ENCODE measurements at regions not wholly inside any gene's neighbourhood (a gene's known extent, or its start where the extent isn't known, plus 50 kb on each side); places are given as distances from the start of the nearest gene placed in this dataset.

DNA sequence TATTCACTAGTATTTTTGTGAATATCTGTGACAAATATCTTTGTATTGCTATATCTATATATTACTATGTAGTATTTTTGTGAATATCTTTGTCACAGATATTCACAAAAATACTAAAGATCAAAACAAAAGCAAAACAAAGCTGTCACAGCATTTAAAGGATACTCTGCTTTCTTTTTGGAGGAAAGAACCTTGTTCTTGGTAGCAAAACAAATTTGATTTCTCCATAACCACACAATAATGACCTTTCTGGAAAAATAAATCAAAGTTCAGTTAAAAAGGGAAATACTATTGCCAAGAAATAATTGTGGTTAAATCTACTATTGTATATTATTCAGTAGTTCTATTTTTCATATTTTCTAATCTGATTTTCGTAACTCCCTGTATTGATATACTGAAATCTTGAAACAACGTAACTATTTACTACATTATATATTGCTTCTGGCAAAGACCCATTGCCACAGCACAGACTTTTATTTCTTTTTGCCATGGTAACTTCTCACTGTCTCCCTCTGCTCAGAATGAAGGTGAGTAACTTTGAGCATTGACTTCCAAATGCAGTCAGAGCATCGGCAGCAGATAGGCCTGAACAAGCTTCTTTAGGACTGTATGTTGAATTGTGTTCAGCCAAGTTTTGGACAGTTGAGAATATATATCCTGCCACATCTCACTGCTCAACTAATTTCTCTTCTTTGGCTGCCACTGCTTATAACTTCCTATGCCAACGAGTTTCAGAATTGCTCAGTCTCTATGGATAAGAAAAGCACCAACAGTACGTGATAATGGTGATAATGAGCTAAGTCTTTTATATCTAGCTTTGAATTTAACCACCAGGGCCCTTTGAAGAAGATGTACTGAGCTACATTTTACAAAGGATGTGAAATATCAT lies 1097.2 kb upstream of the GJE1 start:
- no peak for DNase-seq

DNA sequence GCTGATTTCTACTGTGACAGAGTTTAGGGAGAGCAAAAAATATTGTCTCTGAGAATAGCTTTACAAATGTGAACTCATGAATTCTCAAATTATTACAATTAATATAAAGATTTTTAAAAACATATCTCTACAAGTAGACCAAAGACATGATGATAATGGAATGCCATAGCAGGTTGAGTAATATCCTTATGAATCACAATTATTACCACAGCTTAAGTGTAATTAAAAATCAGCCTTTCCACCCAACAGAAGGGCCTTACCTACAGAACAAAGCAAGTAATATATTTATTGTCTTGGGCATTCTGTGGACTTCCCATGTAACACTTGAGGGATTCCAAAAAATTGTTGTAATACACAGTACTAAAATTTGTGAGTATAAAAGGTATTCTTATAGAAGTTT lies 1099.6 kb upstream of the GJE1 start:
- no peak for DNase-seq

DNA sequence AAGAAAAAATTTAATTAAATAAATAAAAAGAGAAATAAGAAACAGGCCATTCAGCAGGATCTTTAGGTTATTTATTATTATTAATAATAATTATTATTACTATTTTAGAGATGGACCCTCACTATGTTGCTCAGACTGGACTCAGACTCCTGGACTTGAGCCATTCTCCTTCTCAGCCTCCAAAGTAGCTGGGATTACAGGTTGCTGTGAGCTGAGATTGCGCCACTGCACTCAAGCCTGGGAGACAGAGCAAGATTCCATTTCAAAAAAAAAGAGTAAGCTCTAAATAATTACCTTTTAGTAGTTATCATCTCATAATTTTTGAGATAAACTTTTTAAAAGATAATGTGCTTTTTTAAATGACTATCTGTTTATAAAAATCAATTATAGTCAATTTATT lies 1102.8 kb upstream of the GJE1 start:
- DNase-seq: no peak

DNA sequence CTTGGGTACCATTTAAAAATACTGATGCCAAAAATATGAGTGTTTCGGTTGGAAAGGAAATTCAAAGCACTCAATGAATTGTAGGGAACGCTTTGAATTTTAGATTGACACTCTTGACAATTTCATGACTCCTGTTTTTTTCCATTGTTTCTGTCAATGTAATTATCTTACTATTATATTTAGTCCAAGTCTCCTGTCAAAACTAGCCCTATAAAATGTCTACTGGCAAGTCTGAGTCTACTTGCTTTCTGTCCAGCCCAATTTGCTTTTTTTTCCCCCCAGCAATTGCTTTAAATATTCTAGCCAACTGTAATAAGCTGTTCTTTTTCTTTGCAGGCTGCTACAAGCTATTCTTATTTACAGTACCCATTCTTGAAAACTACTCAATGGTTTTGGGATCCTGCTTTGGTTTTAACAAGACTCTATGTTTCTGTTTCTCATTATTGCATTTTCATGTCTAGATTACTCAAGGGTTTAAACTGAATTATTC lies 1103.9 kb upstream of the GJE1 start:
- DNase-seq: no peak

DNA sequence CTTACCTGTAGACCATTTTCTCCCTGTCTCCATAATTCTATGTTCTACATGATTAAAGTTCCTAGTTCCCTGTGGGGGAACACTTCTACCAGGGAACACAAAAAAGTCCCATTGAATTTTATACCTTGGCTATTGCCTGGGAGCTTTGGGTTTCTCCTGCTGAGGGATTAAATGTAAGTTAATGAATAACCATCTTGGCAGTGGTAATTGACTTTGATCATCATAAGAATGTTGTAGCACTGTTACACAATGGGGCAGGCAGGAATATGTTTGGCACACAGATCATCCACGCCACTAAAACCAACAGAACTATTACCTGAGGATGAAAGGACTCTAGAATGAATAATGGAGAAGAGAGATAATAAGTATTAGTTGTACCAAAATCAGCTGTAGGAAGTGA lies 1106.2 kb upstream of the GJE1 start:
- no peak for DNase-seq

DNA sequence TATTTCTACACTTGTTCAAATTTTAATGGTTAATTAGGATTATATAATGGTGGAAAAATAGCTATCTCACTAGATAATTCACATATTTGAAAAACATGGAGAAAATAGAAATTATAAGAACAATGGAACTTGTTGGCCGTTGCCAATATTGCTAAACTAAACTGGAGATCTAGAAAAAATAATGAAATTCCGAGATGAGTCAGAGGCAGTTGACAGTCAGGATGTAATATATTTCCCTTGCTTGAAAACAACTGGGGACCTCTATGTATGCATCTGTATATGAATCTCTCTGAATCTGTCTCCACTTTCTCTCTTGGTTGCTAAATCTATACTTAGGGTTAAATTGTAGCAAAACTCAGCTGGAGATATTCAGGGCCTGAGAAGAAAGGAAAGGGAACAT lies 1108.2 kb upstream of the GJE1 start:
- no peak for DNase-seq

DNA sequence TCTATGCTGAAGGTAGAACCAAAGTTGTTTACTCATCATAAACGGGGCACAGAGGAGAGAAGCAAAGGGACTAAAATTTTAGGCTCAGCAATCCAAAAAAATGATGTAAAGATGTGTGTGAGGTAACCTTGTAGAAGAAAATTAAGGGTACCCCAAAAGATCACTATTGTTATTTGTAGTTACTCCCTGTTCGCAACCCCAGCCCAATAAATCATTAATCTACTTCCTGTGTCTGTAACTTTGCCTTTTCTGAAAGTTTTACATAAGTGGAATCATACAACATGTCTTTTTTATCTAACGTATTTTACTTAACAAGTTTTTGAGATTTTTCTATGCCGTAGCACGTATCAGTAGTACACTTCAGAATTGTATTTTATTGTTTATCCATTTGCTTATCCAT lies 1114.8 kb upstream of the GJE1 start:
- DNase-seq: no peak

DNA sequence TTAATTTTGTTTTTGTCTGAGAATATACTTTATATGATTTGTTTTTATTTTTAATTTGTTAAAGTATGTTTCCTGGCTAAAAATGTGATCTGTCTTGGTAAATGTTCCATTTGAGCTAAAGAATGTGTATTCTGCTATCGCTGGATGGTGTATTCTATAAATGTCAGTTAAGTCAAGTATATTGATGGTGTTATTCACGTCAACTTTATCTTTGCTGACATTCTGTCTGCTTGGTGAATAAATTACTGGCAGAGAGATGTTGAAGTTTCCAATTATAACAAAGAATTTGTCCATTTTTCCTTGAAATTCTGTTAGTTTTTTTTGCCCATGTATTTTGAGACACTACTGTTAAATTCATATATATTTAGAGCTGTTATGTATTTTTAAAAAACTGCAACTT lies 1131.8 kb upstream of the GJE1 start:
- DNase-seq: no peak

DNA sequence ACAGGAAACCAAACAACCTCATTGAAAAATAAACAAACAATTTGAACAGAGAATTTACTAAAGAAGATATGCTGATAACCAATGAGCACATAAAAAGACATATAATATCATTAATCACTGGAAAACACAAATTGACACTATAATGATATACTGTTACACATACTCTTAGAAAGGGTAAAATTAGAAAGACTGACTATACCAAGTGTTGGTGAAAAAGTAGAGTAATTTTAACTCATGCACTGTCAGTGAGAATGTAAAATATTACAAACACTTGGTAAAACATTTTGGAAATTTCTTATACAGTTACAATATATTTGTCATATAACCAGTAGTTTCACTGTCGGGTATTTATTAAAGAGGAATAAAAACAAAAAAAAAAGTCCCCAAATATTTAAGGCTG lies 1139.2 kb upstream of the GJE1 start:
- DNase-seq: no peak

DNA sequence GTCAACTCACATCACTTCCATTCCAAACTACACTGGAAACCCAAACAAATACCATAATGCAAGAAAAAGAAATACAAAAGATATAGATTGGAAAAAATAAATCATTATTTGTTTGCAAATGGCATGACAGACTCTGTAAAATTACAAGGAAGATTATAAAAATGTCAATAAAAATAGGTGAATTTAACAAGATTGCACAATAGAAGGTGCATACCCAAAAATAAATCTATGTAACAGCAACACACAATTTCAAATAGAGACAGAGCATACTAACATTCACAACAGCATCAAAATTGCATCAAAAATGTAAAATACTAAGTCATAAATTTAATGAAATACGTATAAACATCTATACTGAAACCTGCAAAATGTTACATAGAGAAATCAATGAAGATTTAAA lies 1140.0 kb upstream of the GJE1 start:
- DNase-seq: no peak

DNA sequence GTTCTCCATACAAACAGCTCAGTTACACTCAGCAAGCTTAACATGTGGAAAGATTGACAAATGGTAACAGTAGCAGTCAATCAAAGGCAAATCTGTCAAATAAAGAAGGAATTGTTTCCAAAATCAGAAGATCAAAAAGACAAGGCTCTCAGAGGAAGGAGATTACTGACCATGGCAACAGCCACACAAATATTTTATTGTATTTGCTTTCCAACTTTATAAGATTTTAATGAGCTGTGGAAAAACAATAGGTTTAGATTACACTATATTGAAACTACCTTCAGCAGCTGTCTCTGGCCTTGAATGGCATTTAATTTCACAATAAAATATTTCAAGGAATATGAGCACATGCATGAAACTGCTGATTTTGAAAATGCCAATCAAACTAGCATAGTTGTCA lies 1143.9 kb upstream of the GJE1 start:
- no peak for DNase-seq

DNA sequence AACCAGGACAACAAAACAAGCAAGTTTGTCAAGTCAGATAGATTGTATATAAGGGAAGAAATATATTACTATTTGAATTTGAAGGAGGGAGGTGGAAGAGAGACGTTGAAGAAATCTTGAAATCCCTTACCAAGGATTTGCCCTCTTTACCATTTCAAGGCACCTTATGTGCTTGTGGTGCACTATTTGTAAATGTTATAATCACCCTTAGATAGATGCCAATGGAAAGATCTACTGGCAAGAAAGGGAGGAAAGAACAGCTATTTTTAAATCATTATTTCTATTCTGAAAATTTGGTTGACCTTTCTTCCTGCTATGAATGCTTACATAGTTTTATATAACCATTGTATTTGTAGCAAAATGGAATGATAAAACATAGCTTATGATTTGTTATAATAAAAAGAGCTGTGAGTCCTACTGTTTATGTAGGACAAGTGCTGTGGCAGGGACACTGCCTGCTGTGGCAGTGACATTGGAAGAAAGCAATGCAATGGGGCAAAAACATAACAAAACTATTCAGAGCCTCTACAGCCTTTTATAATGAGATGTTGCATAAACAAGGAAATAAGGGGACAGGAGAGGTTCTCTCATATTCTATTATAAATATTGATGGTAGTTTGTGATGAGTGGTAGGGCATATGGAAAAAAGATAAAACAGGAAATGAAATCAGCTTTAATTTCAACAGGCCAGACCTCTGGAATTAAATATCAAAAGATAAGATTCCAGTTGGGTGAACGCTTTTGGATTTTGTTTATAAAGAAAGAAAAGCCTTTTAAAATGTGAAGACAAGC lies 1145.2 kb upstream of the GJE1 start:
- no peak for DNase-seq

DNA sequence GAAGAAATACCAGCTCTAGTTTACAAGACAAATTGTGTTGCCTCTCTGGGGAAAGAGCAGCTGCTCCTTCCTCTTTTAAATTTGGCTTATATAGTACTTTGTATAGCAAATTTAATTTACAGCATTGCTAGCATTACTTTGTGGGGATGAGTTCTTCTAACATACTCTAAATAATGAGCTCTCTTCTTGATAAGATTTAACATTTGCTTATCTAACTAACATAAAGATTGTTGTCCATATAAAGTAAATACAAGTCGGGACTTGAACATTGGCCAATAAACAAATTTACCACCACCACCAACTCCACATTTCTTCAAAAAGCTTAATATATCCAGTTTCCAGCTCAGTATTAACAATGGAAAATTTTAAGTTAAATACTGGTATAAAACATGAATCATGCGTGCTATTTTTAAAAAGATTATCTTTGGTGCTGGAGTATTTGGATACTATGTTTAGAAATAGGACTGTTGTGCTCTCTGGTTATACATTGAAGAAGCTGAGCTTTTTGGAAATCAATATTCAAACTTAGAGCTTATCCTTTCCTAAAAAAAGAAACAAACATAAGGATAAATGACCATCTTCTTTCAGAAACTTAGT lies 1146.9 kb upstream of the GJE1 start:
- no peak for DNase-seq

DNA sequence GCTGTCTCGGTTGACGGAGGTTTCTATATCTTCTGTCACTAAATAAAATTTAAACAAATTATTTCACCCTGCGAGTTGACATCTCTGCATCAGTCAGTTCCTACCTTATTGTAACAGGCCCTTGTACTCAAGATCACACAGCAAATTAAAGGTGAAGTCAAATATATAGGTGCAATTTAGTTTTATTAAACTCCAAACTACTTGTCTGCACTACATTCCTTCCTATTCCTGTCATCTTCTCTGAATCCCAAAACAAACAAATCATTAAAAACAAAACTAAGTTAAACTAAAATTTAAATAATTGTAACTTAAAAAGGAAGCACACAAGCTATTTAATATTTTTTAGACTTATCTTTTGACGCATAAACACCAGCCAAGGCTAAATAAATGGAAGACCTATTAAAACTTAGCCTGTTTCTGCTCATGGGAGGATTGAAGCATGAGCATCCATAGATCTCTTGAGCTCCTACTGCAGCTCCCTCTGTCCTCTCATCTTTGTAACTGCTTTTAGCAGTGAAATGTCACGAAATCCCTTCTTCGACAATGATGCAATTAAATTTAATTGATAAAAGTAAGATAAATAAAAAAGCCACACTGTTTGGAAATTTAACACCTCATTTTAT lies 1152.3 kb upstream of the GJE1 start:
- no peak for DNase-seq

DNA sequence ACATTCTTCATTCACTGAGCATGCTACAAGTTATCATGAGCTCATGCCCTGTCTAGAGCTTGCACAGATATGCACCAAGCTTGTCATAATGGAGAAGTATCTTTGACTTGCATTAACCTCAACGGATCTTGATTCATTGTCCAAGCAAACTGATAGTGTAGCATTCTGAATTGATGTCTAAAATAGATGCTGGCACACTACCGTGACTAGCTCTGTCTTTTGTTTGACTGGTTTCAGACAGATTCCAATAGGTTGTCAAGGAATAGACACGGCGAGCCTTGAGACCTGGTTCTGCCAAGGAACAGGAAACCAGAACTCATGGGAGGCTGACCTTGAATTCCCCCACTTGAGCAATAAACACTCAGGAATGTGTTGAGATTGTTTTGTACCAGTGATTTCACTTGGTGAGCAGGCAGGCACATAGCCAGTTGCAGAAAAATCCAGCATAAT lies 1153.1 kb upstream of the GJE1 start:
- DNase-seq: no peak

DNA sequence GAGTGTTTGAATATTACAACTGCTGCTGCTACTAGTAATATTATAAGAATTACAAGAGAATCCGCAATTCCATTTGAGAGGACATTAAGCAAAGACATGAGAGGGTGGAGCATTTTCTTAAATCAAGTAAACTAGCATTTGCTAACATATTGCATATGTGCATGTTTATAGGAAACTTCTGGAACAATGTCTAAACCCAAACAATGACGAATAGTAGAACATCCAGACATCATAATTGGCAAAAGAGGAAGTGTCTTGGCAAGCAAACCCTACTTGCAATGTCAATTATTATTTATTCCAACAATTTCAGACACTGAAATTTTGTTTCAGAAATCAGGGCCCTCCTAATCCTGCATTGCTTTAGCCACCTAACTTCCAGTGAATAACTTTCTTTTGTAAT lies 1155.3 kb upstream of the GJE1 start:
- no peak for DNase-seq

DNA sequence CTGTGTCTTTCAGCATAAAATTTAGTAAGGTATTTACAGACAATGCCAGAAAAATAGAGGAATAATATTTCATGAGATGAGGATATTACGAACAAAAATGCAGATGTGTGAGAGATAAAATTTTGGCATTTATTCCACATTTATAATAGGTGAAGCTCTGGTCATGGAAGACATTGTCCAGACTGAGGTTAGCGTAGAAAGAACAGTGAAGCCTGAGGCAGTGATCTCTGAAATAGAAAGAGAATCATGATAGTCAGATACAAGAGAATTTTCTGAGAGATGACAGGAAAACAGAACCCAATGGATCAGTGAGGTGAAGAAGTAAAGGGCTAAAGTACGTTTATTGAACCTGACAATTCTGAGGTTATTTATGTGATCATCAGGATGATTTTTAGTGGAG lies 1155.9 kb upstream of the GJE1 start:
- no peak for DNase-seq

DNA sequence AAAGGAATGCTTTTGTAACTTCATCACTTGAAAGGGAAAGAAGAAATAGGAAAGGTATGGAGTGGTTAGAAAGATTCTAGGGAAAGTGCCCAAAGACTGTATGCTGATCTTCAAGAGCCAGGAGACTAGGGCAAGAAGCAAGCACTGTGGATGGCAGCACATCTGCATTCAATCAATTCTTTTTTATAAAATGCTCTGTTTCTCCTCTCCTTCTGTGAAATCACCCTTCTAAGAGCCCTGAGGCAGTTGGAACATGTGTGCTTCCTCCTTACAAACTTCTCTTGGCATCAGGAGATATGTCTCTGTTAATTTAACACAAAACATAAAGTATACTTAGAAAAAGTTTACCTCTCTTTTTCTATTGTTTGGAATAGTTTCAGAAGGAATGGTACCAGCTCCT lies 1162.2 kb upstream of the GJE1 start:
- no peak for DNase-seq

DNA sequence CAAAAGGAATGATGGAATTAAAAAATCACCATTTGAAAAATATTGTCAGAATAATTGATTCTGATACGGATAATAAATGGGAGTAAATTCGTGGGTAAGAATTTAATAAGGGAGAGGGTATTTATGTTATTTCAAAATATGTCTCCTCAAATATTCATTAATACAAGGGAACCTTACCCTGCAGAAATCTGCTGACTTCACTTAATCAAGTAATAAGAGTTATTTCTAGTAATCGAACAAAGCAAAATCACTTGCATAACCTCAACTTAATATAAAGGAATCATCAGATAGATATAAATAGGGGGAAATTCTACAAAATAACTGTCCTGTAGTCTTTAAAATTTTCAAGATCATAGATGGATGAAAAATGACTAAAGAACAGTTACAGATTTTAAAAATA lies 1164.7 kb upstream of the GJE1 start:
- no peak for DNase-seq

DNA sequence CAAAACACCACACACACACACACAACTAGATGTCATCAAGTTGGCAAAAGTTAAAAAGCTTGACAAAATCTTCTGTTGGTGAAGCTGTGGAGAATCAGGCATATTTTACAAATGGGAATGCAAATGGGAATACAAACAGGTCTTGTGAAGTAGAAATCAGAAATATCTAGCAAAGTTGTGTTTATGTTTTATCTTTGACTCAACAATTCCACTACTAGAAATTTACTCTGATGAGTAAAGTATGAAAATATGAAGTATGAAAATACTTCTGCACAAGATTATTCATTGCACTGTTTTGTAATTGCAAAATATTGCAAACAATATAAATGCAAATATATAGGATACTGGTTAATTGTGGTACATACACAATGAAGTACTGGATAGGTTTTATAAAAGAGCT lies 1166.0 kb upstream of the GJE1 start:
- no peak for DNase-seq

DNA sequence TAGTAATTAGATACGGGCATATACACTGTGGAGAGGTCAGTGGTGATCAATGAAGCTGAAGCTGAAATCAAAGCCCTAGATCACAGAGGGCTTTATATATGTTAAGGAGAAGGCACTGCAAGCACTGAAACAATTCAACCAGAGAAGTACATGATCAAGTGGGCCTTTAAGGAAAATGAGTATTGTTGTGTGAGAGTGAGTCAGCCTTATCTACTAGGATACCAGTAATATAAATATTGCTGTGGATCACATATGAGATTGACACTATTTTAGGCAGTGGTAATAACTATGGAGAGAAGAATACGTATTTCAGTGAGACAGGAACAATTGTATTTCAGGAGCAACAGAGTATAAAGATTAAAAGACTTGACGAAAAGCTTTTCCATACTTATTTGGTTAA lies 1172.2 kb upstream of the GJE1 start:
- no peak for DNase-seq

DNA sequence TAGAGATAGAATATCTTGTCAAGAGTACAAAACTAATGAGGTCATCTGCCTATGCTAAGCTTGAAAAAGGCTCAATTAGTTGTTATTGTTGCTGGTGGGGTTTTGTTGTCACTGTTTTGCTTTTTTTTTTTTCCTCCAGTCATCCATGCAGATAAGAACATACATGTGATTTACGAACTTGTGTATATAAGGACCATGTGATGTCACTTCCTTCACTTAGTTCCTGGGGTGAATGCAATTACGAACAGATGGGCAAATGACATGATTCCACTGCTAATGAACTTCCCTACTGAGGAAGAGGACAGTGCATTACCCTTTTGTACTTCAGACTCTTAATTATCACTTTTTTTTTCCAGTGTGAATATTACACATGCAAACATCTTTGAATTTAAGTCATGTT lies 1175.3 kb upstream of the GJE1 start:
- peak; percentile 41 for DNase-seq
